Suprapubic skin (tissue), 4 donors: ENCODE measurements at regions not wholly inside any gene's neighbourhood (a gene's known extent, or its start where the extent isn't known, plus 50 kb on each side); places are given as distances from the start of the nearest gene placed in this dataset.

ENCODE experiments used
- EP300 ChIP-seq: sonication (generic); formaldehyde crosslinking; IDR thresholded peaks from one replicate; pipeline ENCODE4 v1.6.1; 2017; ENCODE audit warnings: antibody characterized with exemption
- POLR2A ChIP-seq, 2 donors: fragments of 450-650 bp; IDR thresholded peaks; one replicate each; pipeline ENCODE4 v1.6.1; 2017; ENCODE audit warnings: antibody characterized with exemption in 2 of 2, mild to moderate bottlenecking in 2 of 2, moderate library complexity in 2 of 2
- POLR2AphosphoS5 ChIP-seq, 3 donors: sonication (generic); formaldehyde crosslinking; IDR thresholded peaks; one replicate each; pipeline ENCODE4 v1.6.1; 2017; ENCODE audit warnings: antibody characterized with exemption in 3 of 3
- TF ChIP-seq, protein P1 (sequence below), 2 donors: fragments of 200-600 bp in 1 of 2; fragments of 450-650 bp in 1 of 2; sonication (generic) in 1 of 2; IDR thresholded peaks; one replicate each; pipeline ENCODE4 v1.5.1; 2016 to 2019; ENCODE audit warnings: antibody characterized with exemption in 2 of 2, mild to moderate bottlenecking in 1 of 2, moderate library complexity in 1 of 2

DNA sequence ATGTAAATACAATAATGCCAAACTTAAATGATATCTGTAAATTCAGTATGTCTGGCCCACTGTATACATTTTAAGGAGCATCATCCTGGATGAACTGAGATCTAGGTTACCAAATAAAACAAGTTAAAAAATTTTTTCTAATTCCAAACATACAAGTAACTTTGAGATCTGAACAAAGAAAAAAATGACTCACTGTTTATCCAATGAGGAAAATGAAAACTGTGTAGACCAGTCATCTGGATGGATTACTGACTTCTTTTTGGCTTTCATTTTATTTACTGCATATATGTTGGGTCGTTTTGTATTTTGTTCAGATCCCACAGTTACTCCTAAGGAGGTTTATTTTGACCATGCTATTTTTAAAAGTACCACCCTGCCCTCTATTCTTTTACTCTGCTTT lies 189.8 kb downstream of the RBM43 start:
- TF ChIP-seq, protein P1, sequence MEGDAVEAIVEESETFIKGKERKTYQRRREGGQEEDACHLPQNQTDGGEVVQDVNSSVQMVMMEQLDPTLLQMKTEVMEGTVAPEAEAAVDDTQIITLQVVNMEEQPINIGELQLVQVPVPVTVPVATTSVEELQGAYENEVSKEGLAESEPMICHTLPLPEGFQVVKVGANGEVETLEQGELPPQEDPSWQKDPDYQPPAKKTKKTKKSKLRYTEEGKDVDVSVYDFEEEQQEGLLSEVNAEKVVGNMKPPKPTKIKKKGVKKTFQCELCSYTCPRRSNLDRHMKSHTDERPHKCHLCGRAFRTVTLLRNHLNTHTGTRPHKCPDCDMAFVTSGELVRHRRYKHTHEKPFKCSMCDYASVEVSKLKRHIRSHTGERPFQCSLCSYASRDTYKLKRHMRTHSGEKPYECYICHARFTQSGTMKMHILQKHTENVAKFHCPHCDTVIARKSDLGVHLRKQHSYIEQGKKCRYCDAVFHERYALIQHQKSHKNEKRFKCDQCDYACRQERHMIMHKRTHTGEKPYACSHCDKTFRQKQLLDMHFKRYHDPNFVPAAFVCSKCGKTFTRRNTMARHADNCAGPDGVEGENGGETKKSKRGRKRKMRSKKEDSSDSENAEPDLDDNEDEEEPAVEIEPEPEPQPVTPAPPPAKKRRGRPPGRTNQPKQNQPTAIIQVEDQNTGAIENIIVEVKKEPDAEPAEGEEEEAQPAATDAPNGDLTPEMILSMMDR (IDR thresholded peaks at IDR 0.05) = no peak
- no peak for TF ChIP-seq EP300
- TF ChIP-seq POLR2A (IDR thresholded peaks at IDR 0.05) = no peak
- no peak for TF ChIP-seq POLR2AphosphoS5 (IDR thresholded peaks at IDR 0.05)
